SW480 (cell line): ENCODE measurements at regions not wholly inside any gene's neighbourhood (a gene's known extent, or its start where the extent isn't known, plus 50 kb on each side); places are given as distances from the start of the nearest gene placed in this dataset.
A peak's percentile ranks its signal among the peaks of the same experiment; 100 is the strongest.

Experiments used
- DNase-seq: peaks from one replicate; pipeline ENCODE4 v3.0.0-alpha.2; 2016; ENCODE audit warnings: low spot score

DNA sequence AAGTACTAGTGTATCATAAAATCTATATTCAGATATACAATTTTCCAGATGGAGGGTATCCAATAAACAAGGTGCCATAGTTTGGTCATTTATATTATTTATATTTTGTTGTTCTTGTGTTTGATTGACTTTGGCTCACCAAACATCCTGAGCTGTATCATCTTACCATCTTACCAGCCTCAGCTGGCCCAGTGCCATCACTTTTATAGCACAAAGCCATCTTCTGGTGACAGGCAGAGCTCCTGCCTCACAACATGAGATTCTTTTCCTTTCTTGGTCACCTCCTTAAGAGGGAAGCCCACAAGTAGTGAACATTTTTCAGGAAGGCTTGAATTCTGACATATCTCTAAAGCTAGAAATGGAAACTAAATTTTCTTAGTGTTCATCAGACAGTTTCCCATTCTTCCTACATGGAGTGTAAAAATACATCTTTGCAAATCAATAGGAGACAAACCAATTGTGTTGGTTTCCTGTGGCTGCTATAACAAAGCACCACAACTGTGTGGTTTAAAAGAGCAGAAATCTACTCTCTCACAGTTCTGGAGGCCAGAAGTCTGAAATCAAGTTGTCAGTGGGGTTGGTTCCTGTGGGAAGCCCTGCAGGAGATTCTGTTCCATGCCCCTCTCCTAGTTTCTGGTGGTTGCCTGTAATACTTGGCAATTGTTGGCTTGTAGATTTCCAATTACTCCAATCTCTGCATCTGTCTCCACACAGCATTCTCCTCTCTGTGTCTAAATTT lies 341.8 kb downstream of the MAN2A1 start:
- no peak for DNase-seq

DNA sequence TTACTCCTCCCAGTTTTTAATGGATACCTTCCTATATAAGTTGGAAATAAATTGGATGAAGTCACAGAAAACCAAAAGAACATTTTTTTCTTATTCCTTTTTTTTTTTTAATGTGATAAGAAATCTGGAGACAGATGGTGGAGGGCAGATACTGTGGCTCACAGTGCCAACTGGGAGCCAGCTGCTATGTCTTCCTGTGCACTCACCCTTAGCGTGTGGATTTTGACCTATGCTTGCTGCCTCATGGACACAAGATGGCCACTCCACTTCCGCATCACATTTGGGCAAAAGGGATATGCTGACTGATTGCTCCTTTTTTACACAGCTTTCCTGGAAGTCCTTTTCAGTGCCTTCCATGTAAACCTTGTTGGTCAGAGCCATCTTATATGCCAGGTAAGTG lies 342.6 kb downstream of the MAN2A1 start:
- DNase-seq: no peak

DNA sequence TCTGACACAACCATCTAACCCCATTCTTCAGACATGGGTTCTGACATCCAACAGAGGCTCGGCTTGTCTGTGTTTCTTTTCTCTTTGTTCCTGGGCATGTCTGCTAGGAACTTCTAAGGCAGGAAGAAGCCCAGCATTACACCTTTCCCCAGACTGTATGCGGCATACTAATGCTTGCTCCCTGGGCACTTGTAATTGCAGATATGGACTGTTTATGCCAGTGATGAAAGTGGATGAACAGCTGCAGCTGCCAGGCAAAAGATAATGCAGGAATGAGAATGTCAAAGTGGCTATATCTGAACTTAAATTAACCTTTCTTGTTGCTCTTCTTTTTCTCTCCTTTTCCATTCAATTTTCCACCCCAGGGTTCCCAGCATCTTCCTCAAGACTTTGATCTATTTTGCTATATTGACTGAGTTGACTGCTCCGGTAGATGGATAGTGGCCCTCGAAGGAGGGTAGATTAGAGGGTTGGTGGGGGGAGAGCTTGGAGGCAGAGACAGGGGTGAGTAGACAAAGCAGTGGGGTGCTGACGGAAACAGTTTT lies 344.4 kb downstream of the MAN2A1 start:
- DNase-seq: no peak

DNA sequence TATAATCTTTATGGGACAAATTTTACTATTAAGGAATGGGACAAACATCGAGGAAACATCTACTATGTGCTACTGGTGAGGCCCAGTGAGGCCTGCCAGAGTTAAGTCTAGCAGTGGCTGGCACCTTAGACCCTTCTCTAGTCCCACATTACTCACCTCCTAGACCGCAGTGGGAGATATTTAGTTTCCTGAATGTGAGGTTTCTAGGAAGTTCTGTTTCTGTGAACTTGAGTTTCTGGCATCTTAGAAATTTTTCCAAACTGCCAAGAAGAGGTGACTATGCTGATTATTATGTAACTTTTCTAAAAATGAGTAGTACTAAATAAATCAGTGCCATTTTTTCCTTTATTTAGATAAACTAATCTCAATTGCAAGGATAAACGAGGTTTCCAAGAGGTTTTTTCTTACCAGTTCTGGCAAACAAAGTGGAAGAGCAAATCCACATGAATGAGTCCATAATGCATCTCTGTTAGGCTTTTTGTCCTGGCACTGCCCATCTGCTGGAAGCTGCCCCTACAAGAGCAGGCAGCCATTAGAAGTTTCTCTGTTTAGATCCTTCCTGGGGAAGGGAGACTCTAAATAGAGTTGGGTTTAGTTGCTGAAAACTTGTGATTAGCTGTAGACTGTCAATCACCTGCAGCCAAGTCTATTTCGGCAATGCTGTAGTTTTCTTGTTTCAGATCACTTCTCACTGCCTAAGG lies 348.7 kb downstream of the MAN2A1 start:
- DNase-seq: no peak

DNA sequence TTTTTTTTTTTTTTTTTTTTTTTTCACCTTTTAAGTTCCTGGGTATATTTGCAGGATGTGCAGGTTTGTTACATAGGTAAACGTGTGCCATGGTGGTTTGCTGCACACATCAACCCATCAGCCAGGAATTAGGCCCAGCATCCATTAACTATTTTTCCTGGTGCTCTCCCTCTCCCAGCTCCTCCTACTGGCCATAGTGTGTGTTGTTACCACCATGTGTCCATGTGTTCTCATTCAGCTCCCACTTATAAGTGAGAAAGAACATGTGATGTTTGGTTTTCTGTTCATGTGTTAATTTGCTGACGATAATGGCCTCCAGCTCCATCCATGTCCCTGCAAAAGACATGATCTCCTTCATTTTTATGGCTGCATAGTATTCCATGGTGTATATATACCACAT lies 350.5 kb downstream of the MAN2A1 start:
- no peak for DNase-seq

DNA sequence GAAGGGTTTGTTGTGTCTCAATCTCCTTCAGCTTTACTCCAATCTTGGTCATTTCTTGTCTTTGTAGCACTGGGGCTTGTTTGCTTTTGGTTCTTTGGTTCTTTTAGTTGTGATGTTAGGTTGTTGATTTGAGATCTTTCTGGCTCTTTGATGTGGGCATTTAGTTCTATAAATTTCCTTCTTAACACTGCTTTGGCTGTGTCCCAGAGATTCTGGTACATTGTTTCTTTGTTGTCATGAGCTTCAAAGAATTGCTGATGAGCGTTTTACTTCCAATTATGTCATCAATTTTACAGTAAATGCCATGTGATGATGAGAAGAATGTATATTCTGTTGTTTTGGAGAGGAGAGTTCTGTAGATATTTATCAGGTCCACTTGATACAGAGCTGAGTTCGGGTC lies 353.3 kb downstream of the MAN2A1 start:
- peak; percentile 25 for DNase-seq

DNA sequence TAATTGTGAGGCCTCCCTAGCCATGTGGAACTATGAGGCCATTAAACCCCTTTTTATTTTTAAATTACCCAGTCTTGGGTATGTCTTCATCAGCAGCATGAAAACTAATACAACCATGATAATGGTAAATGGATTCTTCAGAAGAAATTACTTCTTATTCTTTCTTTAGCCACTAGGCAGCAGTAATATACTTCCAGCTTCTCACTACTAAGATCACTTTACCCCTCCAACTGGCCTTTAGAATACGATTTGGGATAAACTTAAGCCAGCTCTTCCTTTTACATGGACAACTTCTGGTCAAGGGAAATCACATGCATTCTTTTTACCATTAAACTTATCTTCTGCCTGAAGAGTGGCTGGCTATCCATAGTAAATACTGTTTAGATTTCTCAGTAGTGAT lies 355.4 kb downstream of the MAN2A1 start:
- DNase-seq: no peak

DNA sequence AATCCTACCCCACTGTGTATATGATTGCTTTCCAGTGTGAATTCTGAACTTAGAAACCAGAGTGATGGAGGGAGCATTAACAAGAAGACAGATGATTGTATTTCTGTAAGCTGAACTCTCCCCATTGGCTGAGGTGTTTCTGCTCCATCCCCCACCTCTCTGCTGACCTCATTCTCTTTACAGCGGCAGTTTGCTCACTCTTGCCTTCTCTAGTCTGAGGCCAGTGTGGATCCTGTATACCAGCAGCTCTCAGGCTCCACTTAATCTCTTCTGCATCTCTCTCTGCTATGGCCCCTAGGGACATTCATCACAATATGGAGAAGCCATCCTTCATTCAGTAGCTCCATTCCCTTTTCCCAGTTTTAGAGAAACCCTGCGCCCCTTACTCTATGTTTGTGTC lies 358.8 kb downstream of the MAN2A1 start:
- no peak for DNase-seq

DNA sequence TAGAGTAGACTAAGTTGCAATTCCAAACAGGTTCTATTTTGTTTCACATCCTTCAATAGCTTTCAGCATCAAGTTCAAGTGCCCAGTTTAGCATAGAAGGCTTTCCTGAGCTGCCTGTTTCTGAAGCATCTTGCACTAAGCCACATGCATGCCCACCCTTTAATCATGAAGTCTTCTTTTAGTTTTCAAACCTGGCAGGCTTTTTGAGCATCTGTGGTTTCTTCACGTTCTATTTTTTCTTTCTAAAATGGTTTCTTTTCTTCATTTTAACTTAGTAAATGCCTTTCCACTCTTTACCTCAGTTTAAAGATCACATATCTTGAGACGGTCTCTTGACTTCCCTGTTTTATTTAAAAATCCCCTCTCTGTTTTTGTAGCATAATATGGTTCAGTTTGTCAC lies 360.1 kb downstream of the MAN2A1 start:
- DNase-seq: no peak

DNA sequence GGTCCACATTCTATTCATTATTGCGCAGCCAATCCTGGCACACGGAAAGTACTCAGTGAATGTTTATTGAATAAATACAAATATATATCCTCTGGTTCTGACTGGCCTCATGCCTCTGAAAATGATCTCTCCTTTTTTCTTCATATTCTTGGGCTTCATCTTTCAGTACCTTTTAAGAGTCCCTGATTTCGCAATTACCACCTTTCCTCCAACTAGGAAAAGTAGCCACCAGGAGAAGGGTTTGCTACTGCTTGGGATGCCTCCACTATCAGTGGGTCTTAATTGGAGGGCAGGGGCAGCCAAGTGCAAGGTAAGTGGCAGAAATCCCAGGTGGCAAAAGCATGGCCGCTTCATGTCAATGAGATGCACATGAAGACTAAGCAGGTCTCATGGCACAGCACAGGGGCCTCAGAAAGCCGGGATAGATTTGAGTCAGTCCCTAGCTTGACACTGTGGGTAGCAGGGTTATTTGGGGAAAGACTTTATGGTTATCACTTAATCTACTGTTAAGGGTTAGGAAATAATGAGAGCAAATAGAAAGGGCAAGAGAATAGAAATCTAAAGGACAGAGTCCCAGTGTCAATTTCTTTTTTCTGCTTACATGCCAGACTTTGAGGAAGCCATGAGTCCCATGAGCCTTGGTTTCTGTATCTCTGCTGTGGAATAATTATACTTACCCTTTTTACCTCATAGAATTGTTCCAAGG lies 361.1 kb downstream of the MAN2A1 start:
- DNase-seq: no peak

DNA sequence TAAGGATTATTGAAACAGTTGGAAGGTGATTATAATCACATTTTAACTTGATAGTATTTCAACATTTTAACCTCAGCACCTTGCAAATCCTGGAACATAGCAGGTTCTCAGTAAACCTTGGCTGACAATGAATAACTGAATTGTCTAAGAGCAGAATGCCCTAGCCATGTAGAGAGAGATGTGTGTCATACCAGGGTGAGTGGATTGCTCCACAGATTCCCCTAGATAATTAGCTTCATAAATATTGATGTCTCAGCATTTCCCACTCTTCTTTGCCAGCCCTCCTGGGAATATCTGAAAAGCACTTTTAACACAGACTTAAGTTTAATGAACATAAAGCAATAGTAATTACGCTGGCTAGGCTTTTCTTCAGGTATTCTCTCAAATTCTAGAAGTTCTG lies 363.5 kb downstream of the MAN2A1 start:
- no peak for DNase-seq

DNA sequence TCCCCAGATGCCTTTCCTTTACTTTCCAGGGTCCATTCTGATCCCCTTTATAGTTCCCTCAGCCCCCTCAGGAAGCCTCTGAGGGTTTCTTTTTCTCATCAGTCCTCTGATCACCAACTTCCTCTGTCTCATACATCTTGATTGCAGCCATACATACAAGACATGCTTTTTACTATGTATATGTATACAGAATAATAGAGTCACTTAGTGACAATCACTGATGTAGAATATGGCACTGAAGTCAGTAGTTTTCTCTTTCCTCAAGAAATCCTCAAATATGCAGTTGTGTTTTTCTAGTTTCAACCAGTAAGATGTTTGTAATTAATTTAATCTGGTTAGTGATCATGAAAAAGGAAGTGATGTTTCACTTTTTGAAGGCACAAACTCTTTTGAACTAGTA lies 364.1 kb downstream of the MAN2A1 start:
- DNase-seq: no peak

DNA sequence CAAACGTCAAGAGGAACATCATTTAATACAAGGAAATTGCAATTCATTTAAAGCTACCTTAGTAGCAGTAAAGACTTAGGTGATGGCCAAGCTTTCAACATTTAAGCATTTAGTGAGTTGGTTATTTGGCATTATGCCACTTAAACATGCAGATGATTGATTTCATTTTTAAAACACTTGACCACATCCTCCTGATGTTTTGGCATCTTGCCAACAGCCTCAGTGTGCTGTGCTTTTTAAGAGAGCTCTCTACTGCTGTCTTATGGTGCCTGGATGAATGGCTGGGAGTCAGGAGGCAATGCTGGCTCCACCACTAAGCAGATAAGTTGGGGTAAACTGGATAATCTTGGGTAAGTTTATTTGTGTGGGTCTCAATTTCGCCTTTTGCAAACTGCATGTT lies 364.5 kb downstream of the MAN2A1 start:
- peak; percentile 81 for DNase-seq

DNA sequence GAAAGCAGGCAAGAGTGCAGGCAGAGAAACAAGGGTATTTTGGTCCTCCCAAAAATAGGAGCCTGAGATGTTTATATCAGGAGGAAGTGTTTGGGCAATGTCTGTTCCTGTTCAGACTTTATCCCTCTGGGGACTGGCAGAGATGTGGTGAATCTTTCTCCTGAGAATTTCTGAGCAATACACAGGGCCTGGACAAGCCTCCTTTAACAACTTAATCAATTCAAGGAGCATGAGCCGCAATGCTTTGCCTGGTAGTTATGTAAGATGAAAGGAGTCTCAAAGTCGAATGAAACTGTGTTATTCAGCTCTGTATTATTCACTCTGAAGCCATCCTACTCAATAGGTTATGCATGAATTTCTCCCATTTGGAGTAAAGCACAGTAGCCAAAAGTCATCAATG lies 365.6 kb downstream of the MAN2A1 start:
- DNase-seq: no peak

DNA sequence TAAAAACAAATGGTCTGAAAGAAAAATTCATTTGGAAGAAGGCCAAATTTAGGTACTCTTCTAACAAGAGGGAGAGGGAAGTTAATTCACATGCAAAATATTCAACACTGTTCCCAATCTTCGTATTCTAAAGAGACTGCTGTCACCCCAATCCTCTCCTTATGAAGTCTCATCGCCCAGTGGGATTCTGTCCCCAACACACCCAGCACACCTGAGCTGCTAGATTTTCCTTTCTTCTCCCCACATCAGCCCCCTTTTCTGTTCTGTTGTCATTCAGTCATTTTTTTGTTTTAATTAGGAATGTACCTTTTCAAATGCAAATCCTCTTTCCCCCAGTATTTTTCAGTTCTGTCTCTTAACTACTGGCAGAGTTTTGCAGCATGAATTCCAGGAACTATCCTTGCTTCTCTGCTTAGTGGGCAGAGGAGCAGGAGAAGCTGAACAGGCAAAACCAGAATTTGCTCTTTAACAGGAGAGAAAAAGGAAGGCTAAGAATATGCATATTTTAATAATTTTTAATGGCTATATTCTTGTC lies 366.9 kb downstream of the MAN2A1 start:
- no peak for DNase-seq

DNA sequence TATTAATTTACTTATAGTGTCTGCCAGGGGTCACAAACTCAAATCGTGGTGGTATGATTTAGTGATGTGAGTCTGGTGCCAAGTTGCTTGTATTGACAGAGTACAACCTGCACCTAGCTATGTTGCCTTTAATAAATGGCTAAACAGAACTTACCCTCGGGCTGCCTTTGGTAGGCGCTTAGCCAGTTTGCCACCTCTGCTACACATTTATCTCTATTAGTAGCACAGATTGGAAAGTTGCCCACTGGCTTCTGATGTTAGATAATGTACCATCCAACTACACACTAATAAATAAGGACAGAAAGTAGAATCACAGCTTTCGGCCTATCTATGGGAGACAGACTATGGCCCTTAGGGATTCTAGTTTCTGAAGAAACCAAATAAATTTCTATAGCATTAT lies 368.4 kb downstream of the MAN2A1 start:
- no peak for DNase-seq

DNA sequence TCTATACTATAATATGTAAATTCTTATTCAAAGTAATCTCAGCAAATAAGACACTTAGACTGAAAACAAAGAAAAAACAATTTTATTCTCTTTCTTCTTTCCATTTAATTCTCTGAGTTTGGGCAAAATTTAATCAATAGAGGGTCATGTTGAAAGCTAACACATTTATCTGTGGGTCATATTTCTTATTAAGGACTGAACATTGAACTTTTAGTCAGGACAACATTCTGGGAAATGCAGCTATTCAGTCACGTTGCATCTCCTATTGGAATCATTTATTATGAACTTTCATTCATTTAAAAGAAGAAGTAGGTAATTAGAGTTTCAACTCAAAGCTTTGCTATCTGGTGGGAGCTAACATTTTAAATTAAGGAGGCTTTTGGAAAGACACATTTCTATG lies 372.5 kb downstream of the MAN2A1 start:
- DNase-seq: no peak

DNA sequence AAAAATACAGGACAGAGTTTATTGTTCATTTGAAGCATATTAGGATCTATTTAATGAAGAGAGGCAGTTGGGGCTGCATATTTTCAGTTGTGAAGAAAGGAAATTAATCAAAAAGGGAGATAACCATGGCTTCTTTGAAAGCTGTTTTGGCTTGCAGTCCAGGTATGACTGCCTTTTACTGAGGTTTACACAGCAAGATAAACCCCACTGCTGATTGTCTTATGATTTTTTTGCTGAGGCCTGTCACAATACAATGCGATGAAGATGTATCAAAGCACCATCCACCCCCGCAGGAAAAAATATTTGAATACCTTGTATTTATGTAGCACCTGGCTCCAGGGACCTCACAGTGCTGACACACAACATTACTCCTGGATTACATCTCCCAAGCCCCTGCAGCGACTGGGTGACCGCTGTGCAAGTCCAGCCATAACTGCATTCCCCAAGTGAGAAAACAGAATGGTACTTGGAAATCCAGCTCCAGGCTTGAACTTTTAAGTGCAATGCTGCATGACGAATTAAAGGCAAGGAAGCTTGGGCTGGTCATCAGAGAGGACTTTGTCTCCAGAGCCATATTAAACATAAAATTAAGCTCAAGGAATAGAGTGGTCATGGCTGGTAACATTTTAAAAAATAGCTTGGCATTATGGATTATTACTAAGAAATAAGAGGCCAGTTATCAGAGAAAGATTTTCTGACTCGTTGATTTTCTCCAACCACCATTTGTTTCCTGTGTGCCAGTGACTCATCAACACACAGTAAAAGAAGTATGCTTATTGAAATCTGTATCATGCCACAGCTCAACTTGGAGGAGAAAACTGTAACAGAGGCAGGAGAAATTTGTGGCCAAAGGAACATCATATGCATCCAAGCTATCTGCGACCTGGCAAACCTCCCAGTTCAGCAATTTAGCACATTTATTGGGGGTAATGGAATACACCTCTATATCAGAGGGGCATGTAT lies 374.2 kb downstream of the MAN2A1 start:
- peak; percentile 14 for DNase-seq

DNA sequence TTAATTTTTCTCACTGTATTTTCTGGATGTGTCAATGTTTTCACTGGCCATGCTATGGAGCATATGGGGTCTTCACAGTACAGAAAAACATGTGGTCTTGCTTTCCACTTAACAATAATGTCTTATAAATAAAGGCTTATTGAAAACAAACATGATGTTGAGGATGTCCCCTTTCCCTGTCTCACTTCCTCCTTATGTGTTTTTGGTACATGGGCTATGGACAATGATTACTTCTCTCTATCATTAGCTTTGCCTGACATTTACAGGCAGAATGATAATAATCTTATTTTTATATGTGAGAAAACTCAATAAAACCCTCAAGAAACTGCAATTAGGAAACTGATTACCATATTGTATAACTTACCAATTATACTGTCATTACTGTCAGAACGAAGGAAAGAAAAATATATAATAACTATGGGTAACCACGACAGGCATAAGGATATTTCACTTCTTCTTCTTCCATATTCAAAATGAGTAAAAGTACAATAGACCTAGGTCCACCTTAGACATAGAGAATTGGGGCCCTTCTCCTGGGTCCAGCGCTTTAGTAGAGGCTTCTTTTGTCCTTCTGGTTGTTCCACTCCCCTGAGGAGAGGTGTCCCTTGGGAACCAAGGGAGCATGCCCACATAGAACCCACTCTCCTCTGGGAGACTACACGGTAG lies 375.0 kb downstream of the MAN2A1 start:
- DNase-seq: no peak

DNA sequence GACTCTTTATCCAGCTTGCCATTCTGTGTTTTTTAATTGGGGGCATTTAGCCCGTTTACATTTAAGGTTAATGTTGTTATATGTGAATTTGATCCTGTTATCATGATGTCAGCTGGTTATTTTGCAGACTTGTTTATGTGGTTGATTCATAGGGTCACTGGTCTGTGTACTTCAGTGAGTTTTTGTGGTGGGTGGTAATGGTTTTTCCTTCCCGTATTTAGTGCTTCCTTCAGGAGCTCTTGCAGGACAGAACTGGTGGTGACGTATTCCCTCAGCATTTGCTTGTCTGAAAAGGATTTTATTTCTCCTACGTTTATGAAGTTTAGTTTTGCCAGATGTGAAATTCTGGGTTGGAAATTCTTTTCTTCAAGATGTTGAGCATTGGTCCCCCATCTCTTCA lies 381.1 kb downstream of the MAN2A1 start:
- no peak for DNase-seq

DNA sequence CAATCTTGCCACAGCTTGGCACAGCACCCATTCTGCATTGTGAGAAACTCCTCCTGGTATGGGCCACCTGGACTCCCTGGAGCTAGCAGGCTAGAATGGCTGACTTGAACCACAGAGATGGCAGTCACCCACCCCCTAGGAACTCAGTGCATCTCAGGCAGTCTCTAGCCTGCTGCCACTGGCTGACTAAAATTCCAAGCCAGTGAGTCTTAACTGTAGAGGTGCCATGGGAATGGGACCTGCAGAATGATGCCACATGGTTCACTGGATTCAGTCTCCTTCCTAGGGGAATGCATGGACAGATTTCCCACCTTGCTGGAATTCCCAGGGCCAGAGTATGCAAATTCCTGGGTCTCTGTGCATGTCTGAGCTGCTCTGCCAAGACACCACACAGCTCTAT lies 382.9 kb downstream of the MAN2A1 start:
- DNase-seq: no peak
